PC-9 (cell line): ENCODE measurements at regions not wholly inside any gene's neighbourhood (a gene's known extent, or its start where the extent isn't known, plus 50 kb on each side); places are given as distances from the start of the nearest gene placed in this dataset.

Source experiments
- EZH2 ChIP-seq: fragments of 200-600 bp; sonication (generic); IDR thresholded peaks from 2 replicates; pipeline ENCODE4 v1.8.0; 2017; ENCODE audit warnings: antibody characterized with exemption, low read depth
- TF ChIP-seq, protein P1 (sequence below): fragments of 200-600 bp; sonication (generic); conservative IDR thresholded peaks from 2 replicates; pipeline ENCODE4 v1.6.1; 2017; ENCODE audit warnings: mixed run types, antibody characterized with exemption, mild to moderate bottlenecking, moderate library complexity

DNA sequence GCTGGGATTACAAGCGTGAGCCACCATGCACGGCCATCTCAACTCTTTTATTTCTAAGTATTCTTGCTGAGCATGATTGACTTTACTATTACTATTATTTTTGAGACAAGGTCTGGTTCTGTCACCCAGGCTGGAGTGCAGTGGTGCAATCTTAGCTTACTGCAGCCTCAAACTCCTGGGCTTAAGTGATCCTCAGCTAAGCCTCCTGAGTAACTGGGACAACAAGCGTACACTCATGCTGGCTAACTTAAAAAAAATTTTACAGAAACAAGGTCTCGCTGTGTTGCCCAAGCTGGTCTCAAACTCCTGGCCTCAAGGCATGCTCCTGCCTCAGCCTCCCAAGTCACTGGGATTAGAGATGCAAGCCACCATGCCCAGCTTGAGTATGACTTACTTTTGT lies 443.7 kb downstream of the ARHGEF28 start:
- TF ChIP-seq, protein P1, sequence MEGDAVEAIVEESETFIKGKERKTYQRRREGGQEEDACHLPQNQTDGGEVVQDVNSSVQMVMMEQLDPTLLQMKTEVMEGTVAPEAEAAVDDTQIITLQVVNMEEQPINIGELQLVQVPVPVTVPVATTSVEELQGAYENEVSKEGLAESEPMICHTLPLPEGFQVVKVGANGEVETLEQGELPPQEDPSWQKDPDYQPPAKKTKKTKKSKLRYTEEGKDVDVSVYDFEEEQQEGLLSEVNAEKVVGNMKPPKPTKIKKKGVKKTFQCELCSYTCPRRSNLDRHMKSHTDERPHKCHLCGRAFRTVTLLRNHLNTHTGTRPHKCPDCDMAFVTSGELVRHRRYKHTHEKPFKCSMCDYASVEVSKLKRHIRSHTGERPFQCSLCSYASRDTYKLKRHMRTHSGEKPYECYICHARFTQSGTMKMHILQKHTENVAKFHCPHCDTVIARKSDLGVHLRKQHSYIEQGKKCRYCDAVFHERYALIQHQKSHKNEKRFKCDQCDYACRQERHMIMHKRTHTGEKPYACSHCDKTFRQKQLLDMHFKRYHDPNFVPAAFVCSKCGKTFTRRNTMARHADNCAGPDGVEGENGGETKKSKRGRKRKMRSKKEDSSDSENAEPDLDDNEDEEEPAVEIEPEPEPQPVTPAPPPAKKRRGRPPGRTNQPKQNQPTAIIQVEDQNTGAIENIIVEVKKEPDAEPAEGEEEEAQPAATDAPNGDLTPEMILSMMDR, result no peak
- TF ChIP-seq EZH2, result no peak
